SU-DHL-6 (cell line): ENCODE measurements at regions not wholly inside any gene's neighbourhood (a gene's known extent, or its start where the extent isn't known, plus 50 kb on each side); places are given as distances from the start of the nearest gene placed in this dataset.

Source experiments
- H2AFZ ChIP-seq: fragments of 200-600 bp; sonication (generic); 2 replicates; pipeline ENCODE4 v1.6.1; 2014; ENCODE audit warnings: low read depth, mild to moderate bottlenecking, moderate library complexity, mixed read lengths, antibody characterized with exemption, low read length; ENCODE audit not compliant: severe bottlenecking
- H3F3A ChIP-seq: fragments of 200-600 bp; shearing (Covaris generic); 2 replicates; pipeline ENCODE4 v1.6.0; 2016; ENCODE audit warnings: antibody characterized with exemption, mild to moderate bottlenecking; ENCODE audit not compliant: insufficient read depth
- H3K27ac ChIP-seq: fragments of 200-600 bp; sonication (generic); 2 replicates; pipeline ENCODE4 v1.5.1; 2016; ENCODE audit warnings: low read depth, mild to moderate bottlenecking, low read length, moderate library complexity, mixed read lengths
- H3K27me3 ChIP-seq: fragments of 200-600 bp; sonication (generic), shearing (Covaris generic); 2 replicates; pipeline ENCODE4 v1.6.0; 2014; ENCODE audit warnings: mild to moderate bottlenecking, low read length
- H3K36me3 ChIP-seq: fragments of 200-600 bp; sonication (generic); 2 replicates; pipeline ENCODE4 v1.6.1; 2014; ENCODE audit warnings: mild to moderate bottlenecking, low read length, mixed read lengths
- H3K4me2 ChIP-seq: fragments of 300-600, 200-600 bp; shearing (Covaris generic), sonication (generic); 2 replicates; pipeline ENCODE4 v1.6.0; 2014; ENCODE audit warnings: low read length, low read depth, mild to moderate bottlenecking; ENCODE audit not compliant: poor library complexity, severe bottlenecking
- H3K4me3 ChIP-seq: fragments of 200-600 bp; sonication (generic); 2 replicates; pipeline ENCODE4 v1.5.1; 2014; ENCODE audit warnings: antibody characterized with exemption, low read length, mild to moderate bottlenecking, mixed read lengths; ENCODE audit not compliant: insufficient read depth, poor library complexity, severe bottlenecking
- H3K79me2 ChIP-seq: fragments of 200-600 bp; sonication (generic); 2 replicates; pipeline ENCODE4 v1.6.1; 2014; ENCODE audit warnings: mild to moderate bottlenecking, low read length, moderate library complexity; ENCODE audit not compliant: insufficient read depth
- H3K9ac ChIP-seq: fragments of 200-600 bp; sonication (generic); 2 replicates; pipeline ENCODE4 v1.7.0; 2014; ENCODE audit warnings: mild to moderate bottlenecking, low read length
- H3K9me2 ChIP-seq: fragments of 200-600 bp; sonication (generic); replicated peaks from 2 replicates; pipeline ENCODE4 v1.6.1; 2014; ENCODE audit warnings: low read length; ENCODE audit not compliant: insufficient read depth
- H3K9me3 ChIP-seq: fragments of 200-600 bp; sonication (generic); 2 replicates; pipeline ENCODE4 v1.6.1; 2014; ENCODE audit warnings: low read length, mixed read lengths; ENCODE audit not compliant: insufficient read depth
- H4K20me1 ChIP-seq: fragments of 200-600 bp; sonication (generic); 2 replicates; pipeline ENCODE4 v1.6.1; 2014; ENCODE audit warnings: low read depth, mild to moderate bottlenecking, antibody characterized with exemption, low read length, moderate library complexity, mixed read lengths
- EZH2phosphoT487 ChIP-seq: fragments of 200-600 bp; sonication (generic), shearing (Covaris generic); conservative IDR thresholded peaks from 2 replicates; pipeline ENCODE4 v1.6.1; 2018; ENCODE audit warnings: mild to moderate bottlenecking, antibody characterized with exemption, low read length, moderate library complexity, mixed read lengths
- TF ChIP-seq, protein P1 (sequence below): fragments of 200-600 bp; sonication (generic); IDR thresholded peaks from one replicate; pipeline ENCODE4 v1.5.1; 2017; ENCODE audit warnings: antibody characterized with exemption, mild to moderate bottlenecking, low read length, moderate library complexity; ENCODE audit not compliant: insufficient read depth, poor library complexity, severe bottlenecking

DNA sequence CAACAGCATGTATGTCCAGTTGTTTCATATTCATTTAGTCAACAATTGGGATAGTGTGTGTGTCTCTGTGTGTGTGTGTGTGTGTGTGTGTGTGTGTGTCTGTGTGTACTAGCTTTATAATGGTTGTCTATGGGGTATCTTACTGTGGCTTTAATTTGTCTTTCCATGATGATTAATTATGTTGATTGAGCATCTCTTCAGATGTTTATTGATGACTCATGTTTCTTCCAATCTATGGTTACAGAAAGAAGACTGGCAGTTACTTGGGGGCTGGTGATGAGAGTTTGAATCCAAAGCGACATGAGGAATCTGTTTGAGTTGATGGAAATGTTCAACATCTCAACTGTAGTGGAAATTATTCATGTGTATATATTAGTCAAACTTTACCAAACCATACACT is 440.1 kb downstream of the ZNF385D start:
- Histone ChIP-seq H3K36me3 (no peaks in the 10 kb centered on the region), H2AFZ (no peak overlapping the region)
- TF ChIP-seq, protein P1, sequence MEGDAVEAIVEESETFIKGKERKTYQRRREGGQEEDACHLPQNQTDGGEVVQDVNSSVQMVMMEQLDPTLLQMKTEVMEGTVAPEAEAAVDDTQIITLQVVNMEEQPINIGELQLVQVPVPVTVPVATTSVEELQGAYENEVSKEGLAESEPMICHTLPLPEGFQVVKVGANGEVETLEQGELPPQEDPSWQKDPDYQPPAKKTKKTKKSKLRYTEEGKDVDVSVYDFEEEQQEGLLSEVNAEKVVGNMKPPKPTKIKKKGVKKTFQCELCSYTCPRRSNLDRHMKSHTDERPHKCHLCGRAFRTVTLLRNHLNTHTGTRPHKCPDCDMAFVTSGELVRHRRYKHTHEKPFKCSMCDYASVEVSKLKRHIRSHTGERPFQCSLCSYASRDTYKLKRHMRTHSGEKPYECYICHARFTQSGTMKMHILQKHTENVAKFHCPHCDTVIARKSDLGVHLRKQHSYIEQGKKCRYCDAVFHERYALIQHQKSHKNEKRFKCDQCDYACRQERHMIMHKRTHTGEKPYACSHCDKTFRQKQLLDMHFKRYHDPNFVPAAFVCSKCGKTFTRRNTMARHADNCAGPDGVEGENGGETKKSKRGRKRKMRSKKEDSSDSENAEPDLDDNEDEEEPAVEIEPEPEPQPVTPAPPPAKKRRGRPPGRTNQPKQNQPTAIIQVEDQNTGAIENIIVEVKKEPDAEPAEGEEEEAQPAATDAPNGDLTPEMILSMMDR, result no peak
- TF ChIP-seq EZH2phosphoT487, result no peak

DNA sequence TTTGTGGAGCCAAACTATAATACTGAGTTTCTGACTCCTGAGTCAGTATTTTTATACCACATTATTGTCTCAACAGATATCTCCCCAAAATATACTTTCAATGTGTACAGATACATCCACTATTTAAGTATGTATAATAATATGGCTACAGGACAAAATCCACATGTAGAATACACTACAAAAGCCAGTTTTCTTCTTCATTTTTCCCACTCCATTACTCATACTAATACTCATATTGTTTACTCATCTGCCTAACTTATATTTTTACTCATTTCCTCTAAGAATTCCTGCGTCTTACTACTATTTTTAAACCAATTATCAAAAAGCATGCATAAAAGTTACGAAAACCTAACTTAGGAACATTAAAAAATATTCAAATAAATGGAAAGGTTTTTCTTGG is 440.8 kb downstream of the ZNF385D start:
- TF ChIP-seq, protein P1, result no peak
- TF ChIP-seq EZH2phosphoT487, result no peak
- Histone ChIP-seq H3K9ac (no peak overlapping the region), H3K36me3 (no peaks in the 10 kb centered on the region), H4K20me1 (no peaks in the 10 kb centered on the region), H3K27ac (no peak overlapping the region), H3K27me3 (no peaks in the 10 kb centered on the region), H2AFZ (no peak overlapping the region), H3K4me2 (no peak overlapping the region), H3K9me2 (no peaks in the 10 kb centered on the region; the same call in 1 of the 2 replicates), H3K9me3 (no peaks in the 10 kb centered on the region), H3F3A (no peaks in the 10 kb centered on the region), H3K4me3 (no peak overlapping the region), H3K79me2 (no peaks in the 10 kb centered on the region)

More for the DNA sequence above, 440.1 kb downstream of the ZNF385D start:
- H3F3A ChIP-seq, result no peaks in the 10 kb centered on the region
- H3K4me2 ChIP-seq, result no peak overlapping the region
- no peak overlapping the region for H3K4me3 ChIP-seq
- no peak overlapping the region for H3K9ac ChIP-seq
- H3K27me3 ChIP-seq, result no peaks in the 10 kb centered on the region
- no peaks in the 10 kb centered on the region for H3K9me3 ChIP-seq
- no peaks in the 10 kb centered on the region for H3K79me2 ChIP-seq
- H4K20me1 ChIP-seq, result no peaks in the 10 kb centered on the region
- no peak overlapping the region for H3K27ac ChIP-seq
- no peaks in the 10 kb centered on the region; the same call in 1 of the 2 replicates for H3K9me2 ChIP-seq

- Histone ChIP-seq H4K20me1 (no peaks in the 10 kb centered on the region), H3K4me3 (no peak overlapping the region), H2AFZ (no peak overlapping the region), H3K9ac (no peak overlapping the region), H3K9me3 (no peaks in the 10 kb centered on the region), H3K4me2 (no peak overlapping the region), H3F3A (no peaks in the 10 kb centered on the region), H3K79me2 (no peaks in the 10 kb centered on the region), H3K27ac (no peak overlapping the region), H3K9me2 (no peaks in the 10 kb centered on the region), H3K36me3 (no peaks in the 10 kb centered on the region), H3K27me3 (no peaks in the 10 kb centered on the region)
- TF ChIP-seq, protein P1, result no peak
- no peak for TF ChIP-seq EZH2phosphoT487
These were observed 453.7 kb downstream of the ZNF385D start for GRCh38 chr3:21297304-21297703.

DNA sequence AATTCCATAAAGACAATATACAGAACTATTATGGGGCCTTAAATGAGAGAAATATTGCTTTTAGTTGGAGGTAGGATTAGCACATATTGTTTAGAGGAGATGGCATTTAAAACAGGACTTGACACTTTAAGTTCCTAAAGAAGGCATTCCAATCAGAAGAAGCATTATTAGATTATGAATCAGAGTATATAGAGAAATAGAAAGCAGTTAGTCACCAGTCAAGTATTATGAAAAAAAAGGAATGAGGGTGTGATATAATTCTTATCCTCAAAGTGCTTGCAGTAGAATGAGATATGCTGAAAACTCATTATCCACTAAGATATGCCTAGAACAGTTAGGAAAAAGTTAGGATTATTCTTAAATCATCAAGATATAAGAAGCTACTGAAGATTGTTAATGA is 456.2 kb downstream of the ZNF385D start:
- no peaks in the 10 kb centered on the region for H3K36me3 ChIP-seq
- no peak overlapping the region for H2AFZ ChIP-seq
- no peaks in the 10 kb centered on the region for H3K79me2 ChIP-seq
- H3K9ac ChIP-seq, result no peak overlapping the region
- no peaks in the 10 kb centered on the region for H4K20me1 ChIP-seq
- no peaks in the 10 kb centered on the region for H3K9me2 ChIP-seq
- H3F3A ChIP-seq, result no peaks in the 10 kb centered on the region
- no peak overlapping the region for H3K27ac ChIP-seq
- H3K4me2 ChIP-seq, result no peak overlapping the region
- no peak overlapping the region for H3K4me3 ChIP-seq
- no peaks in the 10 kb centered on the region for H3K9me3 ChIP-seq
- H3K27me3 ChIP-seq, result no peaks in the 10 kb centered on the region
- TF ChIP-seq, protein P1, result no peak
- no peak for TF ChIP-seq EZH2phosphoT487
